ENCODE measurements at regions not wholly inside any gene's neighbourhood (a gene's known extent, or its start where the extent isn't known, plus 50 kb on each side); places are given as distances from the start of the nearest gene placed in this dataset.
"Not testable (repeated sequence)": the region's sequence is repeated elsewhere in the genome, so short reads cannot be mapped to it uniquely, and the experiment has no call there.

DNA sequence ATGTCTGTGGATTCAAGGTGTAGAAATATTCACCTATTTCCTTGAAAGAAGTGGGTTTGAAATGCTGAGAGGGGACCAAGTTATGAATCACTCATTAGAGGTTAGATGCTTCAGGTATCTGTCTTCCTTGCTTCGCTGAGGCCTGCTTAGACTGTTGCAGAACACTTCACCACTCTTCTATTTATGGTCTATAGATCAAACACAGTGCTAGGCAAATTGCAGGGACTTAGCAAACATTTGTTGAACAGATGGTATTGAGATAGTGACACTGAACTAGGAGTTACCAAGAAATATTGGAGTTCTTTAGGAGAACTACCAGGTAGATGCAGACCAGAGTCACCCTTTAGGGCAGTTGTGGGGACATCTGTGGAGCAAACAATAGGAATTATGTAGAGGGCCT lies 123.8 kb downstream of the RFPL4B start:
- no peaks in the 10 kb centered on the region for H3K27me3 ChIP-seq (replicated peaks)
- in situ Hi-C loops (cut with HindIII; ENCODE audit: low pct_ligation_motif_present, low sequenced_read_pairs): no loop called here
- no peaks in the 10 kb centered on the region for H3K36me3 ChIP-seq (replicated peaks)
- no peak overlapping the region for H3K27ac ChIP-seq
- DNase-seq: no peak
- TF ChIP-seq, protein P1, sequence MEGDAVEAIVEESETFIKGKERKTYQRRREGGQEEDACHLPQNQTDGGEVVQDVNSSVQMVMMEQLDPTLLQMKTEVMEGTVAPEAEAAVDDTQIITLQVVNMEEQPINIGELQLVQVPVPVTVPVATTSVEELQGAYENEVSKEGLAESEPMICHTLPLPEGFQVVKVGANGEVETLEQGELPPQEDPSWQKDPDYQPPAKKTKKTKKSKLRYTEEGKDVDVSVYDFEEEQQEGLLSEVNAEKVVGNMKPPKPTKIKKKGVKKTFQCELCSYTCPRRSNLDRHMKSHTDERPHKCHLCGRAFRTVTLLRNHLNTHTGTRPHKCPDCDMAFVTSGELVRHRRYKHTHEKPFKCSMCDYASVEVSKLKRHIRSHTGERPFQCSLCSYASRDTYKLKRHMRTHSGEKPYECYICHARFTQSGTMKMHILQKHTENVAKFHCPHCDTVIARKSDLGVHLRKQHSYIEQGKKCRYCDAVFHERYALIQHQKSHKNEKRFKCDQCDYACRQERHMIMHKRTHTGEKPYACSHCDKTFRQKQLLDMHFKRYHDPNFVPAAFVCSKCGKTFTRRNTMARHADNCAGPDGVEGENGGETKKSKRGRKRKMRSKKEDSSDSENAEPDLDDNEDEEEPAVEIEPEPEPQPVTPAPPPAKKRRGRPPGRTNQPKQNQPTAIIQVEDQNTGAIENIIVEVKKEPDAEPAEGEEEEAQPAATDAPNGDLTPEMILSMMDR (IDR thresholded peaks at IDR 0.05; ENCODE audit: low read depth, low read length, missing control alignments): no peak
- H3K4me3 ChIP-seq (ENCODE audit: low read depth, low read length): no peak overlapping the region

GRCh38 chr6:112475083-112475482 lies 128.0 kb downstream of the RFPL4B start:
- in situ Hi-C loops (cut with HindIII; ENCODE audit: low pct_ligation_motif_present, low sequenced_read_pairs): no loop called here
- DNase-seq: peak; percentile 64
- H3K4me3 ChIP-seq (ENCODE audit: low read depth, low read length): no peak overlapping the region
- H3K27me3 ChIP-seq (replicated peaks): no peaks in the 10 kb centered on the region
- peak overlapping the region; percentile 22 for H3K27ac ChIP-seq
- H3K36me3 ChIP-seq (replicated peaks): no peaks in the 10 kb centered on the region
- TF ChIP-seq, protein P1 (IDR thresholded peaks at IDR 0.05; ENCODE audit: low read depth, low read length, missing control alignments): no peak

DNA sequence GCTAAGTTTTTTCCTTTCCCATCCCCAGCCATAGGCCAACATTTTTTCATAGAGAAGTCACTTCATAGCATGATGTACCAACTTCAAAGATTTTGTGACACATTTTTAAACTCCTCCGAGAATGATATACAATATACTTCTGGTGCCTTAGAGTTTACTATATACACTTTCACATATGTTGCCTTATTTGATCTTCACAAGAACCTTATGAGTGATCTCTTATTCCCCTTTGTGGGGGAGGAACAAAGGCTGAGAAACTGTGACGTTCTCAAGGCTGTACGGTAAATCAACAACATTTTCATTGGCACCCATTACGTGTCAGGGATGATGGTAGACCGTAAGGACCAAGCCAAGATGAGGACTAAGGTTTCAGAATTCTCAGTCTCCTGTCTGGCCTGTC lies 130.0 kb downstream of the RFPL4B start:
- DNase-seq: no peak
- no peaks in the 10 kb centered on the region for H3K27me3 ChIP-seq (replicated peaks)
- H3K27ac ChIP-seq: no peak overlapping the region
- H3K4me3 ChIP-seq (ENCODE audit: low read depth, low read length): no peak overlapping the region
- H3K36me3 ChIP-seq (replicated peaks): no peaks in the 10 kb centered on the region
- in situ Hi-C loops (cut with HindIII; ENCODE audit: low pct_ligation_motif_present, low sequenced_read_pairs): no loop called here
- TF ChIP-seq, protein P1 (IDR thresholded peaks at IDR 0.05; ENCODE audit: low read depth, low read length, missing control alignments): no peak

GRCh38 chr6:112478036-112478435 lies 130.9 kb downstream of the RFPL4B start:
- no peak for DNase-seq
- in situ Hi-C loops (cut with HindIII; ENCODE audit: low pct_ligation_motif_present, low sequenced_read_pairs): no loop called here
- Histone ChIP-seq H3K27me3 (replicated peaks) (no peaks in the 10 kb centered on the region), H3K36me3 (replicated peaks) (no peaks in the 10 kb centered on the region), H3K4me3 (ENCODE audit: low read depth, low read length) (no peak overlapping the region), H3K27ac (no peak overlapping the region)
- TF ChIP-seq, protein P1 (IDR thresholded peaks at IDR 0.05; ENCODE audit: low read depth, low read length, missing control alignments): no peak

GRCh38 chr6:112479975-112480374 lies 132.8 kb downstream of the RFPL4B start:
- H3K27me3 ChIP-seq (replicated peaks); H3K36me3 ChIP-seq (replicated peaks); H3K27ac ChIP-seq; H3K4me3 ChIP-seq (ENCODE audit: low read depth, low read length); in situ Hi-C loops (cut with HindIII; ENCODE audit: low pct_ligation_motif_present, low sequenced_read_pairs); DNase-seq: not testable (repeated sequence)

GRCh38 chr6:112480553-112480952 lies 133.4 kb downstream of the RFPL4B start:
- DNase-seq: no peak
- TF ChIP-seq, protein P1 (IDR thresholded peaks at IDR 0.05; ENCODE audit: low read depth, low read length, missing control alignments): no peak
- H3K36me3 ChIP-seq (replicated peaks): no peaks in the 10 kb centered on the region
- H3K27ac ChIP-seq: no peak overlapping the region
- H3K27me3 ChIP-seq (replicated peaks): no peaks in the 10 kb centered on the region
- in situ Hi-C loops (cut with HindIII; ENCODE audit: low pct_ligation_motif_present, low sequenced_read_pairs): no loop called here
- H3K4me3 ChIP-seq (ENCODE audit: low read depth, low read length): no peak overlapping the region
